ENCODE measurements at regions not wholly inside any gene's neighbourhood (a gene's known extent, or its start where the extent isn't known, plus 50 kb on each side); places are given as distances from the start of the nearest gene placed in this dataset.

DNA sequence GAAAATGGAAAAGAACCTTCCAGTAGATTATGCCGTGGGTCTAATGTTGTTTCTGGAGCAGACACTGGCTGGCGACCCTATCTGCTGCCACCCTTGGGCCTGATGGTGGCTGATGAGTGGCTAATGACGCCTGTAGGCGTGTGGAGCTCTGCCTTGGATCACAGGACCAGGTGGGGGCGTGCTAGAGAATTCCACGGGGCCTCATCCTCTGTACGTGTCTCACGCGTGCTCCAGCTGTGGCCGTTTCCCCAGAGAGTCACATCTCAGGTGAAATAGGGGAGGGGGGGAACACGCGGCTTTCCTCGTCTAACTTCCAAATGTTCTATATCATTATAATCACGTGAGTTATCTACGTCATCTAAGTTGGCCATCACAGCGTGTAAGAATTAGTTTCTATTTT lies 160.9 kb upstream of the SMIM21 start:
- TF ChIP-seq, protein P1, sequence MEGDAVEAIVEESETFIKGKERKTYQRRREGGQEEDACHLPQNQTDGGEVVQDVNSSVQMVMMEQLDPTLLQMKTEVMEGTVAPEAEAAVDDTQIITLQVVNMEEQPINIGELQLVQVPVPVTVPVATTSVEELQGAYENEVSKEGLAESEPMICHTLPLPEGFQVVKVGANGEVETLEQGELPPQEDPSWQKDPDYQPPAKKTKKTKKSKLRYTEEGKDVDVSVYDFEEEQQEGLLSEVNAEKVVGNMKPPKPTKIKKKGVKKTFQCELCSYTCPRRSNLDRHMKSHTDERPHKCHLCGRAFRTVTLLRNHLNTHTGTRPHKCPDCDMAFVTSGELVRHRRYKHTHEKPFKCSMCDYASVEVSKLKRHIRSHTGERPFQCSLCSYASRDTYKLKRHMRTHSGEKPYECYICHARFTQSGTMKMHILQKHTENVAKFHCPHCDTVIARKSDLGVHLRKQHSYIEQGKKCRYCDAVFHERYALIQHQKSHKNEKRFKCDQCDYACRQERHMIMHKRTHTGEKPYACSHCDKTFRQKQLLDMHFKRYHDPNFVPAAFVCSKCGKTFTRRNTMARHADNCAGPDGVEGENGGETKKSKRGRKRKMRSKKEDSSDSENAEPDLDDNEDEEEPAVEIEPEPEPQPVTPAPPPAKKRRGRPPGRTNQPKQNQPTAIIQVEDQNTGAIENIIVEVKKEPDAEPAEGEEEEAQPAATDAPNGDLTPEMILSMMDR (conservative IDR thresholded peaks at IDR 0.05): no peak
- Histone ChIP-seq H3K27ac (ENCODE audit: low read depth, low read length) (no peak overlapping the region), H3K4me1 (ENCODE audit: control insufficient read depth, insufficient read depth, low read length) (no peaks in the 10 kb centered on the region), H3K9me3 (ENCODE audit: control insufficient read depth, low read length) (peaks cover 17% of the 10 kb centered on the region), H3K9ac (ENCODE audit: extremely low read depth, low read length, poor library complexity, severe bottlenecking) (no peak overlapping the region), H3K27me3 (ENCODE audit: control insufficient read depth, insufficient read depth, low read length, poor library complexity, severe bottlenecking) (no peaks in the 10 kb centered on the region), H3K36me3 (ENCODE audit: control insufficient read depth, insufficient read depth, low read length) (no peaks in the 10 kb centered on the region), H3K4me3 (ENCODE audit: low read length) (no peak overlapping the region)
- Mint-ChIP-seq H3K27ac (no peak overlapping the region), H3K27me3 (ENCODE audit: insufficient read depth) (no peaks in the 10 kb centered on the region), H3K4me1 (no peaks in the 10 kb centered on the region), H3K36me3 (ENCODE audit: low read depth) (no peaks in the 10 kb centered on the region), H3K9me3 (peaks cover 28% of the 10 kb centered on the region), H3K4me3 (no peak overlapping the region)
- no peak for DNase-seq
- 97 to 100% methylated on average over 4 to 14 of the region's 16 CpGs for WGBS, 2 experiments (ENCODE audit: insufficient coverage in 1 of 2, insufficient read length in 1 of 2)

DNA sequence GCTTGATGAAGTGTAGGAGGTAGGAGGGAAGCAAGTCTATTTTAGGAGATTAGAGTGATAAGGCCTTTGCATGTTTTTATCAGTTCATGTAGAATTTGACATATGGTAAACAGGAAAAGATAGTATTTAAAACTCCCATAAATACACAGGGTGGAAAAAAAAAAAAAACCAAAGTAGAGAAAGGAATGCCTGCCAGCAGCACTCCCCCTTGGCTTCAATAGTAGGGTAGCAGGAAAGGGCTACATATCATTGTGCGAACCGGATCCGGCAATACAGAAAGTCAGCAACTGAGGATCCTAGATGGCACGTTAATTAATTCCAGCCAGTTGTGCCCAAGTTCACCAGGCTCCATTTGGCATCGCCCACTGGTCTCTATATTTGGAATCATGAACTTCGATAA lies 159.6 kb upstream of the SMIM21 start:
- H3K27ac Mint-ChIP-seq: no peak overlapping the region
- H3K9me3 ChIP-seq (ENCODE audit: control insufficient read depth, low read length): peaks cover 4% of the 10 kb centered on the region
- TF ChIP-seq, protein P1 (conservative IDR thresholded peaks at IDR 0.05): no peak
- no peaks in the 10 kb centered on the region for H3K4me1 ChIP-seq (ENCODE audit: control insufficient read depth, insufficient read depth, low read length)
- H3K36me3 ChIP-seq (ENCODE audit: control insufficient read depth, insufficient read depth, low read length): no peaks in the 10 kb centered on the region
- H3K4me3 ChIP-seq (ENCODE audit: low read length): no peak overlapping the region
- WGBS, 2 experiments (ENCODE audit: insufficient coverage in 1 of 2, insufficient read length in 1 of 2): 84 to 93% methylated on average over 3 to 6 of the region's 6 CpGs
- no peaks in the 10 kb centered on the region for H3K36me3 Mint-ChIP-seq (ENCODE audit: low read depth)
- no peak overlapping the region for H3K4me3 Mint-ChIP-seq
- no peaks in the 10 kb centered on the region for H3K27me3 Mint-ChIP-seq (ENCODE audit: insufficient read depth)
- peaks cover 15% of the 10 kb centered on the region for H3K9me3 Mint-ChIP-seq
- H3K27ac ChIP-seq (ENCODE audit: low read depth, low read length): no peak overlapping the region
- no peaks in the 10 kb centered on the region for H3K4me1 Mint-ChIP-seq
- no peak overlapping the region for H3K9ac ChIP-seq (ENCODE audit: extremely low read depth, low read length, poor library complexity, severe bottlenecking)
- H3K27me3 ChIP-seq (ENCODE audit: control insufficient read depth, insufficient read depth, low read length, poor library complexity, severe bottlenecking): no peaks in the 10 kb centered on the region
- DNase-seq: no peak

DNA sequence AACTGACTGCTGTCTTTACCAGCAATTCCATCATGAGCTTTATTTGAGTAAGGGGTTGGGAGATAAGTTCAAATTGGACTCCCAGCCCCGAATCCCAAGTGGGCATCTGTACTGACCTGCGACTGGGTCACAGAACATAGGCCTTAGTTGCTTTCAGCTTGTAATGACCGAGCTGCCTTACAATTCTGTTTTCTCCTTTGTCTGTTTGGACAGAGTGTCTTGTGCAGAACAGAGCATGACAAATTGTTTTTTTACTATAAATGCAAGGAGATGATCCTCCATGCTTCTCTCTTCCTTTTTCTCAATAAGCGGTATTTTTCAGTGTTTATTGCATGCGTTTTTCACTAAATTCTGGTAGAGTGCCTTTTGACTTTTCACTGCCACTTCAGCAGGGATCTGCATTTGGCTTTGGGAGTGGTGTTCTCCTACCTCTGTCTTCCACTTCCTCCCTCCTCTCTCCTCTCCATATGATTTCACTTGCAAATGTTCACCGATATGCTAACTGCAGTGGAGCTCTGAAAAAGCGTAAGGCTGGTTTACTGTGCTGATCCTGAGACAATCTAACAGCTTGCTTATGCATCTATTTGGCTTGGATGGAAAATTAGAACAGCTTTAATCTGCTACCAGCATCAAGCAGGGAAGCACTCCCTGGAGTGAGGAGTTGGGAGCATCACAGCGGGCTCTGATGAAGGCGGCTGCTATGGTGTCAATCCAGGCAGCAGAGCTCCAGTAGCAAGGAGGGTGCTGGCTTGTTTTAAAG lies 158.8 kb upstream of the SMIM21 start:
- H3K9ac ChIP-seq (ENCODE audit: extremely low read depth, low read length, poor library complexity, severe bottlenecking): no peak overlapping the region
- no peak for DNase-seq
- H3K36me3 Mint-ChIP-seq (ENCODE audit: low read depth): no peaks in the 10 kb centered on the region
- H3K9me3 Mint-ChIP-seq: peaks cover 7% of the 10 kb centered on the region
- H3K27ac Mint-ChIP-seq: no peak overlapping the region
- 83 to 87% methylated on average over 5 to 9 of the region's 9 CpGs for WGBS, 2 experiments (ENCODE audit: insufficient coverage in 1 of 2, insufficient read length in 1 of 2)
- no peak overlapping the region for H3K27ac ChIP-seq (ENCODE audit: low read depth, low read length)
- H3K27me3 Mint-ChIP-seq (ENCODE audit: insufficient read depth): no peaks in the 10 kb centered on the region
- H3K36me3 ChIP-seq (ENCODE audit: control insufficient read depth, insufficient read depth, low read length): no peaks in the 10 kb centered on the region
- peaks cover 5% of the 10 kb centered on the region for H3K4me1 Mint-ChIP-seq
- no peaks in the 10 kb centered on the region for H3K9me3 ChIP-seq (ENCODE audit: control insufficient read depth, low read length)
- no peak overlapping the region for H3K4me3 Mint-ChIP-seq
- no peaks in the 10 kb centered on the region for H3K27me3 ChIP-seq (ENCODE audit: control insufficient read depth, insufficient read depth, low read length, poor library complexity, severe bottlenecking)
- no peak overlapping the region for H3K4me3 ChIP-seq (ENCODE audit: low read length)
- no peaks in the 10 kb centered on the region for H3K4me1 ChIP-seq (ENCODE audit: control insufficient read depth, insufficient read depth, low read length)
- TF ChIP-seq, protein P1 (conservative IDR thresholded peaks at IDR 0.05): no peak

Data from endodermal cell (in vitro differentiated cells).